Fibroblast of skin of right biceps (primary cell): ENCODE measurements at regions not wholly inside any gene's neighbourhood (a gene's known extent, or its start where the extent isn't known, plus 50 kb on each side); places are given as distances from the start of the nearest gene placed in this dataset.

Source experiments
- DNase-seq: peaks from one replicate; pipeline ENCODE4 v3.0.0-alpha.2; 2013

- no peak for DNase-seq
These were observed 372.0 kb downstream of the CDH10 start for GRCh38 chr5:24272741-24273140.

GRCh38 chr5:24280215-24280614 is 364.6 kb downstream of the CDH10 start:
- DNase-seq, result no peak

GRCh38 chr5:24281818-24282217 is 363.0 kb downstream of the CDH10 start:
- no peak for DNase-seq

- no peak for DNase-seq
These were observed 355.0 kb downstream of the CDH10 start for GRCh38 chr5:24289582-24290335.

- DNase-seq, result no peak
These were observed 354.2 kb downstream of the CDH10 start for GRCh38 chr5:24290536-24290935.

DNA sequence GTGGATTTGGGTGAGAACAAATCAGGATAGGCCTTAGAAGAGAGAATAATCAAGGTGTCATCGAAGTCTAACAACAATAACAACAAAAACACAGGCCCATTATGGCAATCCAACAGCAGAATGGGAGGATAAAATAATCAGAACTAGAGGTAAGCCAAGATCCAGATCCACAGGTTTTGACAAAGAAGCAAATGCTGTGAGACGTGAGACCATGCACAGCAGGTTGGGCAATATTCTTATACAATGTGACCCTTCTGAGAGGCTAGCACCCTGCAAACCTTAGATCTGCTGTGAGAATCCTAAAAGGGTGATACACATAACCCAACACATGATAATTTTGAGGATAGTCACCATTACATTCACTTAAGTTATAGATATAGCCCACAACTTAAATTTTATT is 352.9 kb downstream of the CDH10 start:
- no peak for DNase-seq

- no peak for DNase-seq
These were observed 350.4 kb downstream of the CDH10 start for GRCh38 chr5:24294333-24294732.

- no peak for DNase-seq
These were observed 330.7 kb downstream of the CDH10 start for GRCh38 chr5:24314106-24314505.

DNA sequence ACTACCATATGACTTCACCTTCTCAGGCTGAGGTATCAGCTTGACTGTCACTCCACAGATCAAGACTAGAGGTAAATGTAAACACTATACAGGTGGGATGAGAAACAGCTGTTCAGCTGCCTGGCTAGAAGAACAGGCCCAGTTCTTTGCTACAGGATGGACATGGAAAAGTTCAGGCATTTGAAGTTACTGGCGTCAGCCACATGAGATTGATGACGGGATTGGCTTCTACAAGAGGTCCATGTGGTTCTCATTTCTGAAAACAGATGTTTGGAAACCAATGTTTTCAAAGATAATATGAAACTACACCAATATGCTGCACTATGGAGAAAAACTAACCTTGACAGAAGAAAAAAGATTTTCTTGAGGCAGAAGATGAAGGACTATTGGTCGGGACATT is 324.1 kb downstream of the CDH10 start:
- DNase-seq, result no peak

- DNase-seq, result no peak
These were observed 319.4 kb downstream of the CDH10 start for GRCh38 chr5:24325306-24325832.

DNA sequence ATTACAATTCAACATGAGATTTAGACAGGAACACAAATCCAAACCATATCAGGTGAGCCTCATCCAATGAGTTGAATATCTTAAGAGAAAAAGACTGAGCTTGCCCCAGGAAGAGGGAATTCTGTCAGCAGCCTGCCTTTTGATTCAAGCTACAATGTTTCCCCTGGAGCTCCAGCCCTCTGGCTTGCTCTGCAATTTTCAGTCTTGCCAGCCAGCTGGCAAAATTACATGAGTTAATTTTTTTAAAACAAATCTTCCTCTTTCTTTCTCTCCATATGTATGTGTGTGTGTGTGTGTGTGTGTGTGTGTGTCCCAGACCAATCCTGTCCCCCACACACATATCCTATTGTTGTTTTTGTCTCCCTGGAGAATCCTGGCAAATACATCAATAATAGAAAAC is 313.2 kb downstream of the CDH10 start:
- DNase-seq, result no peak

GRCh38 chr5:24347158-24347557 is 297.6 kb downstream of the CDH10 start:
- peak; percentile 18 for DNase-seq

GRCh38 chr5:24351285-24351684 is 293.5 kb downstream of the CDH10 start:
- no peak for DNase-seq

DNA sequence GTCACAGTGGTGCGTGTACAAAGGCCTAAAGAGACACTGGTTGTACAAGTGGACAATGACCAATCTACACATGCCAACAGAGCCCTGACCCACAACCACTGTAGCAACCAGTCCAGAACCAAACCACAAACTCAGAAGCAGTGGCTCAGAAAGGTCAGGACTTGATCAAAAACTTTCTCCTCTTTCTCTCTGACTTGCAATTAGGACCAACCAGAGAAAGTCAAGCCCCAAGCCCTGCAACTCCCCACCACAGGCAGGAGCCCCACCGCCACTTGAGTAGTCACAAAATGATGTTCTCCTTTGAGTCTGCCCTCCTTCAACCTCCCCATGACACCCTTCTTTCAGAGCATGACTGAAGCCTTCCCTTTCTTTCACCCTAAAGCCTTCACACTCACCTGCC is 291.8 kb downstream of the CDH10 start:
- DNase-seq, result no peak

DNA sequence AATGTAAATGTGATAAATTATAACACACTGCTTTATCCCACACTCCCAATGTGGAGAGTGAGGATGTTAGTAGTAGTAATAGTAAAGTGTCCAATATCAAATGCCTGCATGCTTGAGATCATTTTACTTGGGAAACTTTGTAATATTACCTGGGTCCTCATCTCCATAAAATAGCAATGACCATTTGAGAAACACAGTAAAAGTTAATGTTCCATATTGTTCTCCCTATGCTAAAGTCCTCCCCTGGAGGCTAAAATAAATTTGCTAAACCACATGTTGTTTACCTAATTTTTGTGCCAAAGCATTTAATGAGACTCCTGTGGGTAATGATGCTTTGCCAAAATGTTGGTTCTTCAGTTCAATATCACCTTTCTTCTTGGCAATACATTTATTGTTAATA is 291.2 kb downstream of the CDH10 start:
- no peak for DNase-seq

DNA sequence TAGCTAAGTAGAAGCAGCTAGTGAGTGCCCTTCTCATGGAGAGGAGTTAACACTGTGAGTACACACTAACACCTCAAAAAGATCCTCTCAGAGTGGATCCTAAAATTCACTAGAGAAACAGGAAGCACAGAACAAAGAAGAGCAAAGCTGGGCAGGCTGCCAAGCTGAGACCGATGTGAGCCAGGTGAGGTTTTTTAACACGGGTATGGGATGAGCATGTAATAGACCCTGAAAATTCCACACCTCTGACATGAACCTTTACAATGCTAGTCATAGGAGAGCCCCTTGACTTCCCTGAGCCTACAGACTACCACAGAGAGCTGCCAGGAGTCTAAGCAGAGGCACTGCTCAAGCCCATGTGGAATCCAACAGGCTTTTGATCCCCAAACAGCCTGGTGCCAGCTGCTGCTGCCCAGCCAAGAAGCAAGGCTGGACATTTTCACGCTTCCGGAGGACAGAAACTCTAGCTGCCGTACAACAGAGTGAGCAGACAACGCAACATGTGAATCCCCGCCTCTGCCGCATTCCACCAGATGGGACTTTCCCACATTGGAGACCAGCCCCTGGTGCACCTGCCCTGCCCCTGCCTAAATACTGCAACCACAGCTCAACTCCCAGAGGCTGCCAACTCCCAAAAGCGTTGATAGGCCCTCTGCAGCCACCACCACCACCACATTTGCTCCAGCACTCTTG is 280.8 kb downstream of the CDH10 start:
- DNase-seq, result no peak

DNA sequence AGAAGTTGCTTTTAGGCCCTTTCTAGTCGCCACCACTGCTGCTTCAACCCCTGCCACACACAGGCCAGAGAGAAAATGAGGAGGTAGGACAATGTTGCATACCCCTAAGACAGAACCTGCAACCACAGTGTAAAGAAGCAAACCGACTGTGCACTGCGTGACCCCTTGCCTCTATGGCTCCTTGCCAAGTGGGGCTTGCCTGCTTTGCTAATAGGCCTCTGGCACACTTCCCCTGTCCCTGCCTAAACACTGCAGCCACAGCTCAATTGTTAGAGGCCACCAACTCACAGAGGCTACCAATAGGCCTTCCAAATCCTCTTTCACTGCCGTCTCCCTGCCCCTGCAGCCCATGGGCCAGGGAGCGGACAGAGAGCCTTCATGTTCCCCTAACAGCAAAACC is 280.1 kb downstream of the CDH10 start:
- no peak for DNase-seq

DNA sequence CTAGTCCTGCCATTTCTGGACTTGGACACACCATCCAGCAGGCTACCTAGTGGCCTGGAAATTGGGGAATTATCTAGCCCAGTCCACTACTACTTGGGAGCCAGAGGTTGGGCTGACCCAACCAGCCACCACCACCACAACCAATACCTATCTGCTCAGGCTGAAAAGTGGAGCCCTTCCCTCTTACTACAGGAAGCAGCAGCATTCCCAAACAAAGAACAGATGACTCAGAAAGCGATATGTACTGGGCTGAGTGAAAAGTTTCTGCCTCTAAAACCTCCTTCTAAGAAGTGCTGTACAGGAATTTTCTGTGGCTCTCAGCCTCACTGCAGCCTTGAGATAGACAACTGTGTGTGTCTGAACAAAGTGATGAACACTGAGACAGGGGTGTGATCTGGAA is 279.4 kb downstream of the CDH10 start:
- peak; percentile 6 for DNase-seq

GRCh38 chr5:24367216-24367615 is 277.6 kb downstream of the CDH10 start:
- no peak for DNase-seq

- no peak for DNase-seq
These were observed 276.7 kb downstream of the CDH10 start for GRCh38 chr5:24368115-24368514.

- no peak for DNase-seq
These were observed 268.6 kb downstream of the CDH10 start for GRCh38 chr5:24376210-24376609.

GRCh38 chr5:24376616-24377015 is 268.2 kb downstream of the CDH10 start:
- DNase-seq, result no peak

GRCh38 chr5:24381861-24382489 is 262.8 kb downstream of the CDH10 start:
- peak; percentile 25 for DNase-seq

DNA sequence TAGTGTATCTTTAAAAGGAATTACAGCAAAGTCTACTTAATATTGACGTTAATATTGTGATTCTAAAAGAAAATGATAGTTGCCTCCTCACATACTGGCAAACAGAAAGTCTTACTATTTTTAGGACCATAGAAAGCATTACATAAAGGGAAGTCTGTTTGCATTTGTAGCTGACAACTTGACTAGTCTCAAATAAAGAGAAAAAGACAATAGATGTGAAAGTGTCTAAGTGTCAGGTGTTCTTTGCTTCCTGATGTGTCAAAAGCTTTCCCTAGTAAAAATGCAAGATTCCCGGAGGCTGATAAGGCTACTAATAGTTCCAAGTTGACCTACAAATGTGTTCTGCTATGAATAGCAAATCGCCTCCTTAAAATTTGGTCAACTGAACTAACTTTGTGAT is 259.7 kb downstream of the CDH10 start:
- DNase-seq, result no peak
